ENCODE measurements at regions not wholly inside any gene's neighbourhood (a gene's known extent, or its start where the extent isn't known, plus 50 kb on each side); places are given as distances from the start of the nearest gene placed in this dataset.
"Not testable (repeated sequence)": the region's sequence is repeated elsewhere in the genome, so short reads cannot be mapped to it uniquely, and the experiment has no call there.

- 68% methylated on average over 4 of the region's 4 CpGs for WGBS
- no peak overlapping the region for H3K4me3 ChIP-seq
- TF ChIP-seq POLR2A (IDR thresholded peaks at IDR 0.05) (no peak), EP300 (IDR thresholded peaks at IDR 0.05) (no peak), POLR2AphosphoS5 (IDR thresholded peaks at IDR 0.05) (no peak)
- TF ChIP-seq, protein P1, sequence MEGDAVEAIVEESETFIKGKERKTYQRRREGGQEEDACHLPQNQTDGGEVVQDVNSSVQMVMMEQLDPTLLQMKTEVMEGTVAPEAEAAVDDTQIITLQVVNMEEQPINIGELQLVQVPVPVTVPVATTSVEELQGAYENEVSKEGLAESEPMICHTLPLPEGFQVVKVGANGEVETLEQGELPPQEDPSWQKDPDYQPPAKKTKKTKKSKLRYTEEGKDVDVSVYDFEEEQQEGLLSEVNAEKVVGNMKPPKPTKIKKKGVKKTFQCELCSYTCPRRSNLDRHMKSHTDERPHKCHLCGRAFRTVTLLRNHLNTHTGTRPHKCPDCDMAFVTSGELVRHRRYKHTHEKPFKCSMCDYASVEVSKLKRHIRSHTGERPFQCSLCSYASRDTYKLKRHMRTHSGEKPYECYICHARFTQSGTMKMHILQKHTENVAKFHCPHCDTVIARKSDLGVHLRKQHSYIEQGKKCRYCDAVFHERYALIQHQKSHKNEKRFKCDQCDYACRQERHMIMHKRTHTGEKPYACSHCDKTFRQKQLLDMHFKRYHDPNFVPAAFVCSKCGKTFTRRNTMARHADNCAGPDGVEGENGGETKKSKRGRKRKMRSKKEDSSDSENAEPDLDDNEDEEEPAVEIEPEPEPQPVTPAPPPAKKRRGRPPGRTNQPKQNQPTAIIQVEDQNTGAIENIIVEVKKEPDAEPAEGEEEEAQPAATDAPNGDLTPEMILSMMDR (IDR thresholded peaks at IDR 0.05) = no peak
- no peak overlapping the region for H3K27ac ChIP-seq
- H3K36me3 ChIP-seq = no peaks in the 10 kb centered on the region
- DNase-seq (ENCODE audit: low spot score in 2 of 2) = no peak
- no peaks in the 10 kb centered on the region for H3K4me1 ChIP-seq
- H3K27me3 ChIP-seq = no peaks in the 10 kb centered on the region
- H3K9me3 ChIP-seq = no peaks in the 10 kb centered on the region
Measured at GRCh38 chrX:111041018-111041462, 55.0 kb upstream of the PAK3 start.

DNA sequence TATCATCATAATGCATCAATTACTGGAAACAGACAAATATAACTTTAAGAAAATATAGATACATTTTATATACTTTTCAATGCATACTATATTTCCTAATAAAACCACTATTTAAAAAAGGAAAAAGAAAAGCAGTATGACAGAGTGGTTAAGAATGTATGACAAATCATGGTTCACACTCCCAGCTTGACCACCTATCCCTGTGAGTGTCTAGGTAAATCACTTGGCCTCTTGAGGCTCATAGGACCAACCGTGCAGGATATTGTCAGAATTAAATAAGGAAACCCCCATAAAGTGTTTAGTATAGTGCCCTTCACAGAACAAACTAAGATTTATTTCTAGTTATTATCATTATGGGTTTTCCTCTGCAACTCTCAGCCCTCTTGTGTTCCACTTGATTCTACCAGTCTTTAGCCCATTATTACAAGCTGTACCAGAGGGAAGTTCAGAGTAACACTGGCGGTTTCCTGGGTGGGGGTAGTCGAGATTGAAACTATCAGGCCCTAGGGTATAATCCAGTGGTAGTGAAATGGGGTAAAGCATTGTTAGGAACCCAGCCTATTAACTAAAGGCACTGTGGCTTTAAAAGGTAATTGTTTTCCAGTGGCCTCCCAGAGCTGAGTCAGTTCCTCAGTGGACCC, 55.5 kb upstream of the PAK3 start:
- Histone ChIP-seq H3K36me3 (no peaks in the 10 kb centered on the region), H3K27ac (no peak overlapping the region), H3K4me1 (no peaks in the 10 kb centered on the region), H3K9me3 (no peaks in the 10 kb centered on the region), H3K4me3 (no peak overlapping the region), H3K27me3 (no peaks in the 10 kb centered on the region)
- no peak for DNase-seq (ENCODE audit: low spot score in 2 of 2)
- 40% methylated on average over 3 of the region's 3 CpGs for WGBS
- TF ChIP-seq POLR2A (IDR thresholded peaks at IDR 0.05) = no peak
- TF ChIP-seq, protein P1 (IDR thresholded peaks at IDR 0.05) = no peak
- no peak for TF ChIP-seq EP300 (IDR thresholded peaks at IDR 0.05)
- no peak for TF ChIP-seq POLR2AphosphoS5 (IDR thresholded peaks at IDR 0.05)

GRCh38 chrX:111039606-111040005, 56.4 kb upstream of the PAK3 start:
- no peak for DNase-seq (ENCODE audit: low spot score in 2 of 2)
- TF ChIP-seq POLR2AphosphoS5 (IDR thresholded peaks at IDR 0.05) = no peak
- TF ChIP-seq EP300 (IDR thresholded peaks at IDR 0.05) = no peak
- TF ChIP-seq, protein P1 (IDR thresholded peaks at IDR 0.05) = no peak
- TF ChIP-seq POLR2A (IDR thresholded peaks at IDR 0.05) = no peak
- Histone ChIP-seq H3K36me3 (no peaks in the 10 kb centered on the region), H3K4me1 (no peaks in the 10 kb centered on the region), H3K9me3 (no peaks in the 10 kb centered on the region), H3K27ac (no peak overlapping the region), H3K27me3 (no peaks in the 10 kb centered on the region), H3K4me3 (no peak overlapping the region)
- WGBS = 32% methylated on average over 2 of the region's 2 CpGs

- Histone ChIP-seq H3K9me3 (no peaks in the 10 kb centered on the region), H3K27ac (no peak overlapping the region), H3K4me3 (no peak overlapping the region), H3K4me1 (no peaks in the 10 kb centered on the region), H3K36me3 (no peaks in the 10 kb centered on the region), H3K27me3 (no peaks in the 10 kb centered on the region)
- TF ChIP-seq EP300 (IDR thresholded peaks at IDR 0.05) = no peak
- TF ChIP-seq, protein P1 (IDR thresholded peaks at IDR 0.05) = no peak
- TF ChIP-seq POLR2AphosphoS5 (IDR thresholded peaks at IDR 0.05) = no peak
- no peak for TF ChIP-seq POLR2A (IDR thresholded peaks at IDR 0.05)
- WGBS = 72% methylated on average over 2 of the region's 2 CpGs
- no peak for DNase-seq (ENCODE audit: low spot score in 2 of 2)
Measured at GRCh38 chrX:111035991-111036390, 60.0 kb upstream of the PAK3 start.

DNA sequence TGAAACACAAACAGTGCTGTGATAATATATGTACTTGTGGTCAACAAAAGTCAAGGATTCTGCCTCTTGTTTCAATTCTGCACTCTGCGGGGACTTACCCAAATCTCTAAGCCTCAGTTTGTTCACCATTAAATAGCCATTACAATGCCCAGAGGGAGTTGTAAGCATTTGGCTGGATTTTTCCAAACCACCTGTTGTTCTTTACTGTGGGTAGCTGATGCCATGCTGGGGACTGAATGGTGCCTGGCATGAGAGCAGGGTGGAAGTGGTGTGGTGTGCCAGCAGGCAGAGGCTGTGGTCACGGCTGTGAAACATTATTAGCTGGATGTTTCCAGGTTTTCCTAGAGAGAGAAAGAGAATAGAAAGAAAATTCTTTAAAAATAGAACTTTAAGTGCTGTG, 60.7 kb upstream of the PAK3 start:
- Histone ChIP-seq H3K27me3 (no peaks in the 10 kb centered on the region), H3K27ac (no peak overlapping the region), H3K9me3 (no peaks in the 10 kb centered on the region), H3K4me3 (no peak overlapping the region), H3K4me1 (no peaks in the 10 kb centered on the region), H3K36me3 (no peaks in the 10 kb centered on the region)
- DNase-seq (ENCODE audit: low spot score in 2 of 2) = no peak
- TF ChIP-seq POLR2AphosphoS5 (IDR thresholded peaks at IDR 0.05) (no peak), POLR2A (IDR thresholded peaks at IDR 0.05) (no peak), EP300 (IDR thresholded peaks at IDR 0.05) (no peak)
- TF ChIP-seq, protein P1 (IDR thresholded peaks at IDR 0.05) = no peak
- WGBS = 71% methylated on average over 2 of the region's 2 CpGs

- H3K27ac ChIP-seq; H3K4me3 ChIP-seq; H3K27me3 ChIP-seq; H3K36me3 ChIP-seq; DNase-seq (ENCODE audit: low spot score in 2 of 2); H3K9me3 ChIP-seq; H3K4me1 ChIP-seq: not testable (repeated sequence)
- 68% methylated on average over 1 of the region's 1 CpG for WGBS
Measured at GRCh38 chrX:111022998-111023397, 73.0 kb upstream of the PAK3 start.
